DOHH2 (cell line): ENCODE measurements at regions not wholly inside any gene's neighbourhood (a gene's known extent, or its start where the extent isn't known, plus 50 kb on each side); places are given as distances from the start of the nearest gene placed in this dataset.

ENCODE experiments used
- EZH2phosphoT487 ChIP-seq: fragments of 200-600 bp; sonication (generic); IDR thresholded peaks from 2 replicates; pipeline ENCODE4 v1.6.1; 2017; ENCODE audit warnings: borderline replicate concordance, mild to moderate bottlenecking, antibody characterized with exemption, low read length, moderate library complexity, mixed read lengths
- TF ChIP-seq, protein P1 (sequence below): fragments of 200-600 bp; sonication (generic); IDR thresholded peaks from one replicate; pipeline ENCODE4 v1.5.1; 2014; ENCODE audit warnings: antibody characterized with exemption, mild to moderate bottlenecking, low read depth, low read length; ENCODE audit not compliant: poor library complexity, severe bottlenecking

- TF ChIP-seq, protein P1, sequence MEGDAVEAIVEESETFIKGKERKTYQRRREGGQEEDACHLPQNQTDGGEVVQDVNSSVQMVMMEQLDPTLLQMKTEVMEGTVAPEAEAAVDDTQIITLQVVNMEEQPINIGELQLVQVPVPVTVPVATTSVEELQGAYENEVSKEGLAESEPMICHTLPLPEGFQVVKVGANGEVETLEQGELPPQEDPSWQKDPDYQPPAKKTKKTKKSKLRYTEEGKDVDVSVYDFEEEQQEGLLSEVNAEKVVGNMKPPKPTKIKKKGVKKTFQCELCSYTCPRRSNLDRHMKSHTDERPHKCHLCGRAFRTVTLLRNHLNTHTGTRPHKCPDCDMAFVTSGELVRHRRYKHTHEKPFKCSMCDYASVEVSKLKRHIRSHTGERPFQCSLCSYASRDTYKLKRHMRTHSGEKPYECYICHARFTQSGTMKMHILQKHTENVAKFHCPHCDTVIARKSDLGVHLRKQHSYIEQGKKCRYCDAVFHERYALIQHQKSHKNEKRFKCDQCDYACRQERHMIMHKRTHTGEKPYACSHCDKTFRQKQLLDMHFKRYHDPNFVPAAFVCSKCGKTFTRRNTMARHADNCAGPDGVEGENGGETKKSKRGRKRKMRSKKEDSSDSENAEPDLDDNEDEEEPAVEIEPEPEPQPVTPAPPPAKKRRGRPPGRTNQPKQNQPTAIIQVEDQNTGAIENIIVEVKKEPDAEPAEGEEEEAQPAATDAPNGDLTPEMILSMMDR: no peak
- TF ChIP-seq EZH2phosphoT487: no peak
Observed at GRCh38 chr12:115558281-115558680, 719.2 kb downstream of the MED13L start.
